SKM-1 treated with dmso at 0.1 percent for 144 hours (cell line): ENCODE measurements at regions not wholly inside any gene's neighbourhood (a gene's known extent, or its start where the extent isn't known, plus 50 kb on each side); places are given as distances from the start of the nearest gene placed in this dataset.
"Not testable (repeated sequence)": the region's sequence is repeated elsewhere in the genome, so short reads cannot be mapped to it uniquely, and the experiment has no call there.

ENCODE experiments used
- DNase-seq: peaks from one replicate; lab custom pipeline; 2025; ENCODE audit not compliant: unreplicated experiment; lab: John Stamatoyannopoulos, UW

DNA sequence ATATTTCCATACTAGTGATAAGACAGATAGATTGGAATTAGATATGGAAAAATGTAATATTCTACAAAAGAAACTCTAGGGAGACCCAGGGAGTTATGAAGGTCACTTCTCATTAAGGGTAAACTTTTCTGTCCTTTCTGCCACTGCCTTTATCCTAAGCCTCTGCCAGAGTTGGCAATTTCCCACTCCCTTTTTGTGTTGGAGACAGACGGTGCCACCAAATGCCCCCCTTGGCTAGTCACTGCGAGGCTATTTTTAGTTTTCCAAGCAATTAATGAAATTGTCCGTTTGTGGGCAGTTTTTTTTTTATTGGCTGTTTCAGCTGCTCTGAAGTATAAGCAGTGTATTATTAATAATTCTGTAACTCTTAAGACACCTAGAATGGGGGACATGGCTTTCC lies 67.6 kb upstream of the TENM4 start:
- no peak for DNase-seq

DNA sequence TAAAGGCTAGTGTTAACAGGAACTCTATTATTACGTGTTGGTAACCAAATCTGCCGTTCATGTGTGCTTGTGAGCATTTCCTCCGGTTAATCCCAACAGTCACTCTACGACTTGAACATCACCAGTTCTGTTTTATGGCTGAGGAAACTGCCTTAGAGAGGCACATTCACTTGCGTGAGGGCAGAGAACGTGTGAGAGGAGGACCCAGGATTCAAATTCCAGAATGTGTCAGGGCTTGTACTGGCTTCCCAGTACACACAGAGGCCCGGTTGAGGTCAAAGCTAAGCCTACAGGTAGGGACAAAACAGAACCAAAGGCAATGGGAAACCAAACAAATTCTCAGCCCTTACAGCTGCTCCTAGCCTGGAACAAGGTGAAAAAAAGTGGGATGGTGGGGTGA lies 66.9 kb upstream of the TENM4 start:
- no peak for DNase-seq

DNA sequence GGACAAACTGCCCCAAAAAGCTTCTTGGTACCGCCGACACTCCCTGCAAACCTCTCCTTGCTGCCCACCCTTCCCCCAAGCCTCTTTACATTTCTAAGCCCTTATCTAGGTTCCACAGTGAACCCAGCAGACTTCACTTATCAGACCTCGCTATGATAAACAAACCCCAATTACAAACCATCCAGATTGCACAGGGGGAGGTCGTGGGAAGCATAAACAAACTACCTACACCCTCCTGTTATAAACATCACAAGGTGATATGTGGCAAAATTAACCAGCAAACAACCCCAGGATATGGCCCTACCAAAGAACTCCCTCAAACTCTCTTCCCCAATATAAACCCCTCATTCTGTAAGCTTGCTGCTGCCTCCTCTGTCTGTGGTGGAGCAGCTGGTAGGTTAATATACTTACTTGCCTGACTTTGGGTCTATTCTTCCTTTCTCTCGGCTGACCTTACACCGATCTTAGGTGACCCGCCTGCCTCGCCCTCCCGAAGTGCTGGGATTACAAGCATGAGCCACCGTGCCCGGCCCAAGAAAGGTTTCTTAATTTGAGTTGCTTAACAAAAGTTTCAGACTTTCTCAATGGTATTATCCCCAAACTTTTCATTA lies 66.0 kb upstream of the TENM4 start:
- DNase-seq = no peak

DNA sequence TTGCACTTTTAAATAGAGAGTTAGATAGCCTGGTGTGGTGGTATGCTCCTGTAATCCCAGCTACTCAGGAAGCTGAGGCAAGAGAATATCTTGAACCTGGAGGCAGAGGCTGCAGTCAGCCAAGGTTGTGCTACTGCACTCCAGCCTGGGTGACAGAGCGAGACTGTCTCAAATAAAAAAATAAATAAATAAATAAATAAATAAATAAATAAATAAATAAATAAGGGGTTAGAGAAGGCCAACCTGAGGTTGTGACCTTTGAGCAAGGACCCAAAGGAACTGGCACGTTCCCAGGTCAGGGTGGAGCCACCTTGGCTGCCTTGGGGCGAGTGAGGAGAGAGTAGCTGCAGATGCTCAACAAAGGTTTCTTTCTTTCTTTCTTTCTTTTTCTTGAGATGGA lies 65.3 kb upstream of the TENM4 start:
- no peak for DNase-seq

DNA sequence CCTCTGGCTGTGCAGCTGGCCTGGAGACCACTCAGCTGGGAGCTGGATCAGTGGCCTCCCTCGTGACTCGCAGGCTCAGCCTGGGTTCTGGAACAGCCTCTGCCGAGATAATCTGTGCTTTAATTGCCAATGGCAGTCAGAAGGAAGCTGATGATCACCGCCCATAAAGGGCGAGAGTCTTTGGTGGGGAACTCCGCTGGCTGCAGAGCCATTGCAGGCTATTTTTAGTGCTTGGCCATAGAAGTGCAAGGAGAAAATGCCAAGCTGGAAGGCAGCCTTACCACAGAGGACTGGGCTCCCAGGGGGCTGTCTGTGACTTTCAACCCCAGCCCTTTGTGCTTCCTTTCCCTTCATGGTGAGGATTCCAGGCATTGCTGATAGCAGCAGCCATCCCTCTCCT lies 62.2 kb upstream of the TENM4 start:
- DNase-seq = no peak

DNA sequence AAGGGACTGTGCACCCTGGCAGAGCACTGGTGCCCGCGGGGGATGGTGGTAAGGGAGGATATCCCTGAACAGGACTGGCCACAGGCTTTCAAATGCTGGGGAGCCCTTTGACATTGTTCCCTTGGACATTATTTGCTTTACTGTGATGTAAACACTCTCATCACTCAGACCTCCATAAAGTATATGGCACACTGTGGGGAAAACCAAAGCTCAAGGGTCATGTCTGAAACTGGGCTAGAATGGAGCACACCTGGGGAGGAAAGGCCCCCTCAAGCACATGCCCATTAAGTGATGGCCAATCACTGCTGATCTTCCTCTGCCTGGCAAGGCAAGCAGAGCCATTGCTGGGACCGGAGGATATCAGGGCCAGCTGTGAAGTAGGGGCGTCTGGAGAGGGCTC lies 60.9 kb upstream of the TENM4 start:
- no peak for DNase-seq

DNA sequence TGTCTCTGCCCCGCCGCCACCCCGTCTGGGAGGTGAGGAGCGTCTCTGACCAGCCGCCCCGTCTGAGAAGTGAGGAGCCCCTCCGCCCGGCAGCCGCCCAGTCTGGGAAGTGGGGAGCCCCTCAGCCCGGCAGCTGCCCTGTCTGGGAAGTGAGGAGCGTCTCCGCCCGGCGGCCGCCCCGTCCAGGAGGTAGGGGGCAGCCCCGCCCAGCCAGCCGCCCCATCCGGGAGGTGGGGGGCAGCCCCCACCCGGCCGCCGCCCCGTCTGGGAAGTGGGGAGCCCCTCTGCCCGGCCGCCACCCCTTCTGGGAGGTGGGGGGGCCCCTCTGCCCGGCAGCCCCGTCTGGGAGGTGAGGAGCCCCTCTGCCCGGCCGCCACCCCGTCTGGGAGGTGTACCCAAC lies 59.1 kb upstream of the TENM4 start:
- not testable (repeated sequence) for DNase-seq

DNA sequence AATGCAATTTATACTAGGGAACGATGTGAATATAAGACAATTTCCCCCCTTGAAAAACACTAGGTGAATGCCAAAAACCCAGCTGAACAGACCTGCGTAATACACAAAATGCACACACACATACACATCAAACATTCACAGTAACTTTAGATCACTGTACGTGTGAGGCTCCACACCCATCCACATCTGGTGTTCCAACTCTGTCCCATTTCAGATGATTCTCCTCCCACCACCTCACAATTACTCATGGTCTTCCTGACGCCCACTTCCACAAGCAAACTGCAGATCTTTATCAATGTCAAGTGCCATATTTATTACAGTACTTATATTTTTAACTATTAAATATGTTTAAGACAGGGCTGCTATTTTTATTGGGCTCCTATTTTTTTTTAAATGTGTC lies 57.8 kb upstream of the TENM4 start:
- DNase-seq = no peak

DNA sequence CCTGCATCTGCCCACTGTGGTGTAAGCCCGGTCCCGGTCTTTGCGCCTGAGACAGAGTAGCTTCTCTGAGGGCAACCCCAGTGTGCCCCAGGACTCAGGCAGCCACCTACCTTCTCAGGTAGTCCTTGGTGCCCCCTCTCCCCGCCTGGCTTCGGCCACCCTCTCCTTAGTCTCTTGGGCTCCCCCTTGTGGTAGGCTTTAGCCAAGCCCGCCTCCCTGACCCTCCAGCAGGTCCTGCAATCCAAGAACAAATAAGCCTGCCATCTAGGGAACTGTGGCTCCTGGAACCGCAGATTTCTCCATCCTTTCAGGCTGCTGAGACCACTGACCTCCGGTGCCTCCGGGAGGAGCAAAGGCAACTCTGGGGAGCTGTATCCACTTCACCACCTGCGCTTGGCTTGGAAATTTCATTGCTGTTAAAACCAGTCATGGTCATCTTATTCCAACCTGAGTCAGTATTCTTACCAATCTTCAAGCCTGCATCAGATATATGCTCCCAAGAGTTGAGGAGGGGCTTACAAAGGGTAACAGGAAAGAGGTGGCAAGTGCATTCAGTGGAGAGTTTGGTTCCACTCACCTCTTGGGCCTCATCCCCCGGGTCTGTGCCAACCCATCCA lies 52.8 kb upstream of the TENM4 start:
- DNase-seq = peak; percentile 29

DNA sequence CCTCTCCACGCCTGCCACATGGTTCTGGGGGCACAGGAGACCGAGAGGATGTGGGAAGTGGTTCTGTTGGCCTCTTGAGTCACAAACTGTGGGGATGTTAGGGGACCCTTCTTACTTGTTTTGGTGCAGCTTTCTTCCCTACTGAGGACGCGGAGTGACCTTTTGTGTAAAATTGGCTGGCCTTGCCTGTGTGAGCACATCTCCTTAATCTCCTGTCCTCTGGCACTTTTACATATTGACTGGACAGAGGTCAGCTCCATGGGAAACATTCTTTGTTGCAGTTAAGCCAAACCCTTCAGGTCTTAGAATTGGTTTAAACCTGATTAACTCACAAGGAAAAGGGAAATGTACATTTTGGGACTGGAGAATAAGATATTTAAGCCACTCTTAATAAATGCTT lies 51.2 kb upstream of the TENM4 start:
- no peak for DNase-seq
